Smooth muscle cell (in vitro differentiated cells): ENCODE measurements at regions not wholly inside any gene's neighbourhood (a gene's known extent, or its start where the extent isn't known, plus 50 kb on each side); places are given as distances from the start of the nearest gene placed in this dataset.

Experiments
- DNase-seq: peaks from one replicate; lab custom pipeline; 2025; ENCODE audit not compliant: unreplicated experiment; lab: John Stamatoyannopoulos, UW
- H2AFZ ChIP-seq: fragments of 200-600 bp; sonication (generic); 2 replicates; pipeline ENCODE4 v1.6.0; 2016; ENCODE audit warnings: antibody characterized with exemption, low read depth, mild to moderate bottlenecking
- H3F3A ChIP-seq: fragments of 200-600 bp; sonication (generic); 2 replicates; pipeline ENCODE4 v1.6.0; 2017; ENCODE audit warnings: antibody characterized with exemption, low read depth
- H3K27ac ChIP-seq: fragments of 200-600 bp; sonication (generic); 2 replicates; pipeline ENCODE4 v1.5.1; 2016; ENCODE audit warnings: low read depth, mild to moderate bottlenecking
- H3K27me3 ChIP-seq: fragments of 200-600 bp; sonication (generic); 2 replicates; pipeline ENCODE4 v1.6.1; 2016; ENCODE audit warnings: low read depth, mild to moderate bottlenecking
- H3K36me3 ChIP-seq: fragments of 200-600 bp; sonication (generic); 2 replicates; pipeline ENCODE4 v1.5.1; 2016; ENCODE audit warnings: low read depth
- H3K4me1 ChIP-seq: fragments of 200-600 bp; sonication (generic); 2 replicates; pipeline ENCODE4 v1.5.1; 2016; ENCODE audit warnings: low read depth
- H3K4me2 ChIP-seq: fragments of 200-600 bp; sonication (generic); 2 replicates; pipeline ENCODE4 v1.6.0; 2016; ENCODE audit warnings: mild to moderate bottlenecking
- H3K4me3 ChIP-seq: fragments of 200-600 bp; sonication (generic); 2 replicates; pipeline ENCODE4 v1.5.1; 2016; ENCODE audit warnings: mild to moderate bottlenecking
- H3K79me2 ChIP-seq: fragments of 200-600 bp; sonication (generic); 2 replicates; pipeline ENCODE4 v1.6.0; 2016; ENCODE audit warnings: low read depth, mild to moderate bottlenecking
- H3K9ac ChIP-seq: fragments of 200-600 bp; sonication (generic); 2 replicates; pipeline ENCODE4 v1.6.0; 2016; ENCODE audit warnings: low read depth
- H3K9me3 ChIP-seq: fragments of 200-600 bp; sonication (generic); replicated peaks from 2 replicates; pipeline ENCODE4 v1.5.1; 2016; ENCODE audit warnings: low read depth
- H4K20me1 ChIP-seq: fragments of 200-600 bp; sonication (generic); 2 replicates; pipeline ENCODE4 v1.6.0; 2016; ENCODE audit warnings: low read depth
- WGBS: methylation state at CpG from one replicate; pipeline ENCODE4 v1.1.7; 2016; ENCODE audit warnings: low lambda C conversion rate; 5-methylcytosine and 5-hydroxymethylcytosine counted together
- TF ChIP-seq, protein P1 (sequence below): fragments of 200-600 bp; sonication (generic); IDR thresholded peaks from 2 replicates; pipeline ENCODE4 v1.5.1; 2017; ENCODE audit warnings: borderline replicate concordance, mild to moderate bottlenecking, antibody characterized with exemption; ENCODE audit not compliant: insufficient read depth, poor library complexity, severe bottlenecking

DNA sequence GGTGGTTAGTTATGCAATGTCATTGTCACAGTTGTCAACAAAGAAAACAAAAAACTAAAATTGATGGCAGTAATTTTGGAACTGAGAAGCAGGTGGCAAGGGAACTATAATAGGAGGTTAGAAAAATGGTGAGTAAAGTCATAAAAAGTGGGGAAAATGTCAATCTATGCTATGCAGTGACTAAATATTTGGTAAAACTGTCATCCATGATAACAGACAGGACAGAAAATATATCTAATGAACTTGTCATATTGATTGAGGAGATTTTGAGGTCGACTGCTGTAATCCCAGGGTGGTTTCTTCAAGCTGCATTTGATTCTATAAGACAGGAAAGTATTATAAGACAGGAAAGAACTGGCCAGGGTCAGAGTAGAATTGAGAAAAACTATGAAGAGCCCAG, 998.4 kb downstream of the IGSF11 start:
- Histone ChIP-seq H3K27me3 (no peaks in the 10 kb centered on the region), H3K4me2 (no peak overlapping the region), H3K36me3 (no peaks in the 10 kb centered on the region), H3K9me3 (peaks cover 8% of the 10 kb centered on the region), H3K79me2 (no peaks in the 10 kb centered on the region), H2AFZ (no peak overlapping the region), H3K27ac (no peak overlapping the region), H3K4me3 (no peak overlapping the region), H4K20me1 (no peaks in the 10 kb centered on the region), H3K4me1 (no peaks in the 10 kb centered on the region), H3F3A (no peaks in the 10 kb centered on the region), H3K9ac (no peak overlapping the region)
- TF ChIP-seq, protein P1, sequence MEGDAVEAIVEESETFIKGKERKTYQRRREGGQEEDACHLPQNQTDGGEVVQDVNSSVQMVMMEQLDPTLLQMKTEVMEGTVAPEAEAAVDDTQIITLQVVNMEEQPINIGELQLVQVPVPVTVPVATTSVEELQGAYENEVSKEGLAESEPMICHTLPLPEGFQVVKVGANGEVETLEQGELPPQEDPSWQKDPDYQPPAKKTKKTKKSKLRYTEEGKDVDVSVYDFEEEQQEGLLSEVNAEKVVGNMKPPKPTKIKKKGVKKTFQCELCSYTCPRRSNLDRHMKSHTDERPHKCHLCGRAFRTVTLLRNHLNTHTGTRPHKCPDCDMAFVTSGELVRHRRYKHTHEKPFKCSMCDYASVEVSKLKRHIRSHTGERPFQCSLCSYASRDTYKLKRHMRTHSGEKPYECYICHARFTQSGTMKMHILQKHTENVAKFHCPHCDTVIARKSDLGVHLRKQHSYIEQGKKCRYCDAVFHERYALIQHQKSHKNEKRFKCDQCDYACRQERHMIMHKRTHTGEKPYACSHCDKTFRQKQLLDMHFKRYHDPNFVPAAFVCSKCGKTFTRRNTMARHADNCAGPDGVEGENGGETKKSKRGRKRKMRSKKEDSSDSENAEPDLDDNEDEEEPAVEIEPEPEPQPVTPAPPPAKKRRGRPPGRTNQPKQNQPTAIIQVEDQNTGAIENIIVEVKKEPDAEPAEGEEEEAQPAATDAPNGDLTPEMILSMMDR, result no peak
- DNase-seq, result no peak
- WGBS, result 74% methylated on average over 1 of the region's 1 CpG

DNA sequence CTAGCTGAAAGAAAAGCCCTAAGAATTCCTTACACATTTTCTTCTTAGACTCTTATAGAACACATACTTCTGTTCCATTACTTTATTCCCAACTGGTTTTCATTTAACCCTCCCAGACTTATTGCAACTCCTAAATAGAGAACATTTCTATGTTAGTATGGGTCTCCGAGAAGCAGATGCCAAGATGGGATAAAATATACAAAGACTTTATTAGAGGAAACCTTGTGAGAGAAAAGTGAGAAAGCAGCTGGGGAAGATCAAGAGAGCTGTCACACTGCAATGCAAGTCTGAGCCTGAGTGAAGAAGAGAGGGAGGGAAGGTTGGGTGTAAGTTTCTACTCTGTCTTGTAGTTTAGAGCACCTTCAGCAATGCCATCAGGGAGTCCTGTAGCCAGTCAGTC, 979.3 kb downstream of the IGSF11 start:
- WGBS, result 0% methylated on average over 1 of the region's 1 CpG
- Histone ChIP-seq H2AFZ (no peak overlapping the region), H3K27ac (no peak overlapping the region), H3K4me2 (no peak overlapping the region), H3K9me3 (no peaks in the 10 kb centered on the region), H3K4me1 (no peaks in the 10 kb centered on the region), H3K9ac (no peak overlapping the region), H3K27me3 (no peaks in the 10 kb centered on the region), H3K4me3 (no peak overlapping the region), H3K79me2 (no peaks in the 10 kb centered on the region), H3K36me3 (no peaks in the 10 kb centered on the region), H4K20me1 (no peaks in the 10 kb centered on the region), H3F3A (no peaks in the 10 kb centered on the region)
- TF ChIP-seq, protein P1, result no peak
- DNase-seq, result no peak

DNA sequence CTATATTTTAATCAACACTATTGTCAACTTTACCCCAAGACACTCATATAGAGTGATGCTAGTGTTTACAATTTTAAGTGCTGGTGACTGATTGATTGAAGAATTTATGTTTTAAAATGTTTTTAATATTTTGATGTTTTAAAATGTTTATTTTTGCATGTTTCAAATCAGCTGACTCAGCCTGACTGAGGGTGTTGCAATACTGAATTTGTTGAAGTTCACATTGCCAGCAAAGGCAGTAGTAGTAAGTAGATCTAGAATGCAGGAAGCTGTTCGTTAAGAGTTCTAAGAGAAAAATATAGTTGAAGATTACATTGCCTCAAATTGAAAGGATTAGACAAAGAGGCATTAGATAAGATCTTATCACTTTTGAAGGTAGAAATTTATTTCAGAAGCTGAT, 977.6 kb downstream of the IGSF11 start:
- Histone ChIP-seq H3K9me3 (no peaks in the 10 kb centered on the region), H3K9ac (no peak overlapping the region), H3K27ac (no peak overlapping the region), H3F3A (no peaks in the 10 kb centered on the region), H3K79me2 (no peaks in the 10 kb centered on the region), H3K4me1 (no peaks in the 10 kb centered on the region), H3K36me3 (no peaks in the 10 kb centered on the region), H3K4me3 (no peak overlapping the region), H2AFZ (peak overlapping the region; percentile 14), H3K27me3 (no peaks in the 10 kb centered on the region), H4K20me1 (no peaks in the 10 kb centered on the region), H3K4me2 (no peak overlapping the region)
- no peak for DNase-seq
- TF ChIP-seq, protein P1, result no peak
- WGBS, result 55% methylated on average over 1 of the region's 1 CpG

DNA sequence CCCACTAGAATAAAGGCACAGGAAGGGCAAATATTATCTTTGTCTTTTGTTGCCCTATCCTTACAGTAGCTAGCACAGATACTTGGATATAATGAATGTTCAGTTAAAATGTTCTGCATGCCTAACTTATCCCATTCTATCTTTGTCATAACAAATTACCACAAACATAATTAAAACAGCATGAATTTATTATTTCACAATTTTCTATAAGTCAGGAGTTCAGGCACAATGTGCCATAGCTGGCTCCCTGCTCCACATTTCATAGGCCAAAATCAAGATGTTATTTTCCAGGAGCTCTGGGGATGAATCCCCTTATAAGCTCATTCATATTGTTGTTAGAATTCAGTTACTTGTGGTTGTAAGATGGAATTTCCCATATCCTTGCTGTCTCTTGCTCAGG, 975.5 kb downstream of the IGSF11 start:
- H3K9me3 ChIP-seq, result no peaks in the 10 kb centered on the region
- TF ChIP-seq, protein P1, result no peak
- H3K27ac ChIP-seq, result no peak overlapping the region
- H3K4me3 ChIP-seq, result no peak overlapping the region
- H3F3A ChIP-seq, result no peaks in the 10 kb centered on the region
- no peak for DNase-seq
- no peaks in the 10 kb centered on the region for H3K36me3 ChIP-seq
- no peak overlapping the region for H3K9ac ChIP-seq
- H2AFZ ChIP-seq, result no peak overlapping the region
- no peaks in the 10 kb centered on the region for H3K27me3 ChIP-seq
- H3K79me2 ChIP-seq, result no peaks in the 10 kb centered on the region
- H4K20me1 ChIP-seq, result no peaks in the 10 kb centered on the region
- no peaks in the 10 kb centered on the region for H3K4me1 ChIP-seq
- no peak overlapping the region for H3K4me2 ChIP-seq
